ENCODE measurements at regions not wholly inside any gene's neighbourhood (a gene's known extent, or its start where the extent isn't known, plus 50 kb on each side); places are given as distances from the start of the nearest gene placed in this dataset.

DNA sequence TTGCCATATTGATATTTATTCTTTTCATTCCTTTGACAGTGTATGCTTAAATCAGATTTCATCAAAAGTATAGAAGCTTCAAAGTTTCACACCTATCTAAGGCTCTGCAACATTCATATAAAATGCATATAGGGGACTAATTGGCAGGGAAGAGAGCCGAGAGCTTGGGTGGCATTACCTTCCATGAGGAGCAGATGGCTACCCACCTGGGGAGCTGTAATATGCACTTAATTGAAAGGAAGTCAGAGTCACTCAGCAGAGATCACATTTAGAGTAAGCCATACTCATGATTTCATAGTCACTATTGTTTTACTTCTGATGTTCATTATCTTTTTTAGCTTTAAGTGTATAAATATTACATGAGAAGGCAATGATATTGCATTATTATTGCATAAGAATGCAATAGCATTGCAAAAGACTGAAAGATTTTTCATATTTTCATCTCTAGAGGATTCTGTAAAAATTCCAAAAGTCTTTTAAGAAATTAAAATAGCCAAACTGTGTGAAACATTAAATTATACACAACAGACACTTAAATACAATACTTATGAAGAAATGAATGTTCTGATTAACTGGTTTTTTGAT, 1305.2 kb downstream of the EPHA7 start:
- DNase-seq (ENCODE audit: low spot score), result no peak
- H3K27me3 ChIP-seq (ENCODE audit: control insufficient read depth in 4 of 4, insufficient read depth in 4 of 4, low read length in 3 of 4), result no peaks in the 10 kb centered on the region
- H3K4me1 ChIP-seq (ENCODE audit: control insufficient read depth in 4 of 4, insufficient read depth in 4 of 4, low read length in 3 of 4), result no peaks in the 10 kb centered on the region
- peaks cover 0 to 2% (median 0%) of the 10 kb centered on the region in 4 donors for H3K9me3 ChIP-seq (ENCODE audit: control insufficient read depth in 4 of 4, low read length in 3 of 4)
- WGBS, result 45% methylated on average over 1 of the region's 1 CpG
- no peaks in the 10 kb centered on the region for H3K36me3 ChIP-seq (ENCODE audit: control insufficient read depth in 4 of 4, insufficient read depth in 3 of 4, low read depth in 1 of 4, low read length in 3 of 4)
- TF ChIP-seq, protein P1, sequence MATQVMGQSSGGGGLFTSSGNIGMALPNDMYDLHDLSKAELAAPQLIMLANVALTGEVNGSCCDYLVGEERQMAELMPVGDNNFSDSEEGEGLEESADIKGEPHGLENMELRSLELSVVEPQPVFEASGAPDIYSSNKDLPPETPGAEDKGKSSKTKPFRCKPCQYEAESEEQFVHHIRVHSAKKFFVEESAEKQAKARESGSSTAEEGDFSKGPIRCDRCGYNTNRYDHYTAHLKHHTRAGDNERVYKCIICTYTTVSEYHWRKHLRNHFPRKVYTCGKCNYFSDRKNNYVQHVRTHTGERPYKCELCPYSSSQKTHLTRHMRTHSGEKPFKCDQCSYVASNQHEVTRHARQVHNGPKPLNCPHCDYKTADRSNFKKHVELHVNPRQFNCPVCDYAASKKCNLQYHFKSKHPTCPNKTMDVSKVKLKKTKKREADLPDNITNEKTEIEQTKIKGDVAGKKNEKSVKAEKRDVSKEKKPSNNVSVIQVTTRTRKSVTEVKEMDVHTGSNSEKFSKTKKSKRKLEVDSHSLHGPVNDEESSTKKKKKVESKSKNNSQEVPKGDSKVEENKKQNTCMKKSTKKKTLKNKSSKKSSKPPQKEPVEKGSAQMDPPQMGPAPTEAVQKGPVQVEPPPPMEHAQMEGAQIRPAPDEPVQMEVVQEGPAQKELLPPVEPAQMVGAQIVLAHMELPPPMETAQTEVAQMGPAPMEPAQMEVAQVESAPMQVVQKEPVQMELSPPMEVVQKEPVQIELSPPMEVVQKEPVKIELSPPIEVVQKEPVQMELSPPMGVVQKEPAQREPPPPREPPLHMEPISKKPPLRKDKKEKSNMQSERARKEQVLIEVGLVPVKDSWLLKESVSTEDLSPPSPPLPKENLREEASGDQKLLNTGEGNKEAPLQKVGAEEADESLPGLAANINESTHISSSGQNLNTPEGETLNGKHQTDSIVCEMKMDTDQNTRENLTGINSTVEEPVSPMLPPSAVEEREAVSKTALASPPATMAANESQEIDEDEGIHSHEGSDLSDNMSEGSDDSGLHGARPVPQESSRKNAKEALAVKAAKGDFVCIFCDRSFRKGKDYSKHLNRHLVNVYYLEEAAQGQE (IDR thresholded peaks at IDR 0.05), result no peak
- no peak for TF ChIP-seq RXRA (IDR thresholded peaks at IDR 0.05)
- no peak for TF ChIP-seq FOXA1 (IDR thresholded peaks at IDR 0.05)
- no peak for TF ChIP-seq TAF1 (conservative IDR thresholded peaks at IDR 0.05)
- no peak for TF ChIP-seq NR2F2 (IDR thresholded peaks at IDR 0.05)
- TF ChIP-seq, protein P2, sequence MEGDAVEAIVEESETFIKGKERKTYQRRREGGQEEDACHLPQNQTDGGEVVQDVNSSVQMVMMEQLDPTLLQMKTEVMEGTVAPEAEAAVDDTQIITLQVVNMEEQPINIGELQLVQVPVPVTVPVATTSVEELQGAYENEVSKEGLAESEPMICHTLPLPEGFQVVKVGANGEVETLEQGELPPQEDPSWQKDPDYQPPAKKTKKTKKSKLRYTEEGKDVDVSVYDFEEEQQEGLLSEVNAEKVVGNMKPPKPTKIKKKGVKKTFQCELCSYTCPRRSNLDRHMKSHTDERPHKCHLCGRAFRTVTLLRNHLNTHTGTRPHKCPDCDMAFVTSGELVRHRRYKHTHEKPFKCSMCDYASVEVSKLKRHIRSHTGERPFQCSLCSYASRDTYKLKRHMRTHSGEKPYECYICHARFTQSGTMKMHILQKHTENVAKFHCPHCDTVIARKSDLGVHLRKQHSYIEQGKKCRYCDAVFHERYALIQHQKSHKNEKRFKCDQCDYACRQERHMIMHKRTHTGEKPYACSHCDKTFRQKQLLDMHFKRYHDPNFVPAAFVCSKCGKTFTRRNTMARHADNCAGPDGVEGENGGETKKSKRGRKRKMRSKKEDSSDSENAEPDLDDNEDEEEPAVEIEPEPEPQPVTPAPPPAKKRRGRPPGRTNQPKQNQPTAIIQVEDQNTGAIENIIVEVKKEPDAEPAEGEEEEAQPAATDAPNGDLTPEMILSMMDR (IDR thresholded peaks at IDR 0.05; ENCODE audit: low read depth, low read length, missing input control), result no peak
- no peak for TF ChIP-seq GABPA (IDR thresholded peaks at IDR 0.05 in 1 of 2, conservative IDR thresholded peaks at IDR 0.05 in 1 of 2)
- TF ChIP-seq JUND (IDR thresholded peaks at IDR 0.05), result no peak
- H3K9ac ChIP-seq (ENCODE audit: low read depth in 1 of 2, low read length in 2 of 2), result no peak overlapping the region
- no peak overlapping the region for H3K27ac ChIP-seq (ENCODE audit: low read depth in 1 of 2, low read length in 2 of 2)
- H3K4me3 ChIP-seq (ENCODE audit: low read depth in 1 of 3, low read length in 3 of 3), result no peak overlapping the region

DNA sequence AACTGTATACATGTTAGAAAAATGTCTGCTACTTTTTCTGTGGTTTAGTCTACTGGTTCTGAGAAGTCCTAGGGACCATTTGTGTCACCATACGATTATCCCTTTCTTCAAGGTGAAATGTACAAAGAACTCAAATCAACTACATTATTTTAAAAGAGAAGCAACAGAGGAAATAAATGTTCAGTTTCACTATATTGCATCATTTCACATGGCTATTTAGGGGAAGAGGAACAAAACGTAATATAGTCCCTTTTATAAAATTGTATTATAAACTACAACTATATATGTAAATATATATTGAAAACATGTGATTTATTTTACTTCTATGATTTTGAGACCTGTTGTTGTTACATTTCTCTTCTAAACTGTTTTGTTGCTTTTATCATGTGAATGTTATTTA, 1308.0 kb downstream of the EPHA7 start:
- Histone ChIP-seq H3K9me3 (ENCODE audit: control insufficient read depth in 4 of 4, low read length in 3 of 4) (peaks cover 0 to 2% (median 0%) of the 10 kb centered on the region in 4 donors), H3K27ac (ENCODE audit: low read depth in 1 of 2, low read length in 2 of 2) (no peak overlapping the region), H3K4me1 (ENCODE audit: control insufficient read depth in 4 of 4, insufficient read depth in 4 of 4, low read length in 3 of 4) (no peaks in the 10 kb centered on the region), H3K4me3 (ENCODE audit: low read depth in 1 of 3, low read length in 3 of 3) (no peak overlapping the region), H3K36me3 (ENCODE audit: control insufficient read depth in 4 of 4, insufficient read depth in 3 of 4, low read depth in 1 of 4, low read length in 3 of 4) (no peaks in the 10 kb centered on the region), H3K27me3 (ENCODE audit: control insufficient read depth in 4 of 4, insufficient read depth in 4 of 4, low read length in 3 of 4) (no peaks in the 10 kb centered on the region), H3K9ac (ENCODE audit: low read depth in 1 of 2, low read length in 2 of 2) (no peak overlapping the region)
- DNase-seq (ENCODE audit: low spot score), result no peak
- 62% methylated on average over 2 of the region's 2 CpGs for WGBS
- TF ChIP-seq JUND (IDR thresholded peaks at IDR 0.05) (no peak), NR2F2 (IDR thresholded peaks at IDR 0.05) (no peak), FOXA1 (IDR thresholded peaks at IDR 0.05) (no peak), YY1 (IDR thresholded peaks at IDR 0.05) (no peak), GABPA (IDR thresholded peaks at IDR 0.05 in 1 of 2, conservative IDR thresholded peaks at IDR 0.05 in 1 of 2) (no peak), HNF4G (IDR thresholded peaks at IDR 0.05) (no peak), TAF1 (conservative IDR thresholded peaks at IDR 0.05) (no peak), EGR1 (IDR thresholded peaks at IDR 0.05; ENCODE audit: low read depth in 2 of 2) (no peak), HNF4A (conservative IDR thresholded peaks at IDR 0.05) (no peak), RXRA (IDR thresholded peaks at IDR 0.05) (no peak), FOXA2 (IDR thresholded peaks at IDR 0.05) (no peak)
- TF ChIP-seq, protein P1 (IDR thresholded peaks at IDR 0.05), result no peak
- TF ChIP-seq, protein P3, sequence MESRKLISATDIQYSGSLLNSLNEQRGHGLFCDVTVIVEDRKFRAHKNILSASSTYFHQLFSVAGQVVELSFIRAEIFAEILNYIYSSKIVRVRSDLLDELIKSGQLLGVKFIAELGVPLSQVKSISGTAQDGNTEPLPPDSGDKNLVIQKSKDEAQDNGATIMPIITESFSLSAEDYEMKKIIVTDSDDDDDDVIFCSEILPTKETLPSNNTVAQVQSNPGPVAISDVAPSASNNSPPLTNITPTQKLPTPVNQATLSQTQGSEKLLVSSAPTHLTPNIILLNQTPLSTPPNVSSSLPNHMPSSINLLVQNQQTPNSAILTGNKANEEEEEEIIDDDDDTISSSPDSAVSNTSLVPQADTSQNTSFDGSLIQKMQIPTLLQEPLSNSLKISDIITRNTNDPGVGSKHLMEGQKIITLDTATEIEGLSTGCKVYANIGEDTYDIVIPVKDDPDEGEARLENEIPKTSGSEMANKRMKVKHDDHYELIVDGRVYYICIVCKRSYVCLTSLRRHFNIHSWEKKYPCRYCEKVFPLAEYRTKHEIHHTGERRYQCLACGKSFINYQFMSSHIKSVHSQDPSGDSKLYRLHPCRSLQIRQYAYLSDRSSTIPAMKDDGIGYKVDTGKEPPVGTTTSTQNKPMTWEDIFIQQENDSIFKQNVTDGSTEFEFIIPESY (IDR thresholded peaks at IDR 0.05), result no peak
- TF ChIP-seq, protein P4, sequence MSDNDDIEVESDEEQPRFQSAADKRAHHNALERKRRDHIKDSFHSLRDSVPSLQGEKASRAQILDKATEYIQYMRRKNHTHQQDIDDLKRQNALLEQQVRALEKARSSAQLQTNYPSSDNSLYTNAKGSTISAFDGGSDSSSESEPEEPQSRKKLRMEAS (IDR thresholded peaks at IDR 0.05), result no peak
- TF ChIP-seq, protein P2 (IDR thresholded peaks at IDR 0.05; ENCODE audit: low read depth, low read length, missing input control), result no peak

Data from liver (tissue), 8 donors.